ENCODE measurements at regions not wholly inside any gene's neighbourhood (a gene's known extent, or its start where the extent isn't known, plus 50 kb on each side); places are given as distances from the start of the nearest gene placed in this dataset.
"Not testable (repeated sequence)": the region's sequence is repeated elsewhere in the genome, so short reads cannot be mapped to it uniquely, and the experiment has no call there.

DNA sequence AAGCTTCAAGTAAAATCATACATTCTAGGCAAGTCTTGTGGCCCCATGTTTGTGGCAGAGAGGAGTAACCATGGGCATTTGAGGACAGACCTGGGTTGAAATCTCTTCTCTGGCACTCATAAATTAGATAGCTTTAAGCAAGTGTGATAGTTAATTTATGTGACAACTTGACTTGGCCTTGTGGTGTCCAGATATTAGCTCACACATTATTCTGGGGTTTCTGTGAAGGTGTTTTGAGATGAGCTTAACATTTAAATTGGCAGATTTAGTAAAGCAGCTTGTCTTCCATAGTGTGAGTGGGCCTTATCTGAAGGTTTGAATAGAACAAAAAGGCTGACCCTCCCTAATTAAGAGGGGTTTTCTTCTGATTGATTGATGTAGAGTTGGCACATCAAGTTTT is 161.4 kb upstream of the SPRY2 start:
- DNase-seq: no peak

DNA sequence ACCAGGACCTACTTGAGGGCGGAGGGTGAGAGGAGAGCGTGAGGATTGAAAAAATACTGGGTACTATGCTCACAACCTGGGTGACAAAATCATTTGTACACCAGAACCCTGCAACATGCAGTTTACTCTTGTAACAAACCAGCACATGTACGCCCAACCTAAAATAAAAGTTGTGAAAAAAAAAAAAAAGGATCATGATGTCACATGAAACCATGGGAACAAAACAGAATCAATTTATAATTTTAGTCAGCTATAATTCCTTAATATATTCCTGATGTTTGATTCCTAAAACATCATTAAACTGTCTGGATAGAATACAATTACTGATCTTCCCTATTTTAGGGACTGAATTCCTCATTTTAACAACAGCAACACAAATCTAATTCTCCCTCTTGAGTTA is 160.6 kb upstream of the SPRY2 start:
- no peak for DNase-seq

GRCh38 chr13:80499536-80500290 is 158.8 kb upstream of the SPRY2 start:
- DNase-seq: no peak

- DNase-seq: no peak
Measured at GRCh38 chr13:80498433-80498832, 157.5 kb upstream of the SPRY2 start.

DNA sequence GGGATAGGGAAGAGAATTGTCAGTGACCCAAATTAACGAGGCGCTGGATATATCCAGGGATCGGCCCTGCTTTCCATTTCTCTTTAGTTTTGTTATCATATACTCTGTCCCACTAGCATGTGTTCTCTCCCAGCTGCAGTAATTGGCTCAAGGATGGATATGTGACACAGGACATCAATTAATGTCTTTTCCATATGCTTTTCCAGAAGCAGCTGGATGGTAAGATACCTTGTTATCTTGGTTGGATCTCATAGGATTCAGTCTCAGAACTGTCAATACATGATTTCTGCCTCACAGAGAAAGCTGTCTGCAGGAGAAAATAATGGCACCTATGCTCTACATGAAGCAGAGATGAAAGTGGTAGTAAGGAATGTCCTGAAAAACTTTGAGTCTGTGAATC is 157.1 kb upstream of the SPRY2 start:
- DNase-seq: no peak

GRCh38 chr13:80497439-80497838 is 156.5 kb upstream of the SPRY2 start:
- DNase-seq: no peak

DNA sequence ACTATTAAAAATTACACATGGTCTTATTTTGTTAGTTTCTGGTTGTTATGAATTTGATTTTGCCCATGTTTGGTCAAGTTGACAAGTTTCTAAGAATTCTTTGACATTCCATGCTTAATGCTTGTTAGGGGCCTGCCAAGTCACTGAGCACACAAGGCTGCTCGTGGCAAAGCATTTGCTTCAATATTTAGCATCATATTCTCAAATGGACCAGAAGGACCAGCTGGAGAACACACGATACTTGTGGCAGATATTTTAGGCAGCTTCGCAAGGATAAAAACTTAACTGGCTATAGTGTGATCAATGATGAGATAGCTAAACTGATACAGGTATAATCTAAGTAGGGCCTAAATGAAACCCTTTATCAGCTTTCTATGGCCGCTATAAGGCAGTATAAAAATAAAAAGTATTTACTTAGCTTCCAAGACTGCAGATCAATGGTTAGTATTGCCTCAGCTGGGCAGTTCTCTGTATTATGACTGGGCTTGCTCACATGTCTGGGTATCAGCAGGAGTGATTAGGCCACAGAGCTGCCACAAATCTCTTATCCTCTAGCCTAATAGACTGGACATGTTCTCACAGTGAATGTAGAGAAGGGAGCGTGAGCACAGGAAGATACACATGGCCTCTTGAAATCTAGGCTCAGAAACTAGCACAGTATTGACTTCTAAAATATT is 155.9 kb upstream of the SPRY2 start:
- no peak for DNase-seq

DNA sequence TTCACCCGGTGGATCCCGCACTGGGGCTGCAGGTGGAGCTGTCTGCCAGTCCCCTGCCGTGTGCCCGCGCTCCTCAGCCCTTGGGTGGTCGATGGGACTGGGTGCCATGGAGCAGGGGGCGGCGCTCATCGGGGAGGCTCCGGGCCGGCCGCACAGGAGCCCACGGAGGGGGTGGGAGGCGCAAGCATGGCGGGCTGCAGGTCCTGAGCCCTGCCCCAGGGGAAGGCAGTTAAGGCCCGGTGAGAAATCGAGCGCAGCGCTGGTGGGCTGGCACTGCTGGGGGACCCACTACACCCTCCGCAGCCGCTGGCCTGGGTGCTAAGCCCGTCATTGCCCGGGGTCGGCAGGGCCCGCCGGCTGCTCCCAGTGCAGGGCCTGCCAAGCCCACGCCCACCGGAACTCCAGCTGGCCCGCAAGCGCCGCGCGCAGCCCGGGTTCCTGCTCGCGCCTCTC is 149.6 kb upstream of the SPRY2 start:
- not testable (repeated sequence) for DNase-seq

GRCh38 chr13:80486402-80486801 is 145.5 kb upstream of the SPRY2 start:
- no peak for DNase-seq

GRCh38 chr13:80483157-80483556 is 142.2 kb upstream of the SPRY2 start:
- DNase-seq: no peak

DNA sequence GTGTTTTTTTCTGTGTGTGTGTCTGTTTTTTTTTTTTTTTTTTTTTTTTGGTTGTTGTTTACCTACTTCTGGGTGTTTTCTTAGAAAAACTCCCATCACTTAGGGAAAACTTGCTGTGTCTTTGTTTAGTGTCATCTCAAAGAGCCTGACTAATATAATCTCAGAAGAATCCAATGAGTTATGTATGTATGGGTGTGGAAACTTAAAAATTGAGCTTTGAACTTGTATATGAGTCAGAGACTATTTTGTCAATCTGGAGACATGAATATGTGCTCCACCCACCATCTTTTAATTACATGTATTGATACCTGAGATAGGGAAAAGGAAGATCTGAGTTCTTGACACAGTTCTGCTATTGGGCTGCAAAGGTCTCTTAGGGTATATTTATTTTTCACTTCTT is 140.7 kb upstream of the SPRY2 start:
- DNase-seq: no peak

DNA sequence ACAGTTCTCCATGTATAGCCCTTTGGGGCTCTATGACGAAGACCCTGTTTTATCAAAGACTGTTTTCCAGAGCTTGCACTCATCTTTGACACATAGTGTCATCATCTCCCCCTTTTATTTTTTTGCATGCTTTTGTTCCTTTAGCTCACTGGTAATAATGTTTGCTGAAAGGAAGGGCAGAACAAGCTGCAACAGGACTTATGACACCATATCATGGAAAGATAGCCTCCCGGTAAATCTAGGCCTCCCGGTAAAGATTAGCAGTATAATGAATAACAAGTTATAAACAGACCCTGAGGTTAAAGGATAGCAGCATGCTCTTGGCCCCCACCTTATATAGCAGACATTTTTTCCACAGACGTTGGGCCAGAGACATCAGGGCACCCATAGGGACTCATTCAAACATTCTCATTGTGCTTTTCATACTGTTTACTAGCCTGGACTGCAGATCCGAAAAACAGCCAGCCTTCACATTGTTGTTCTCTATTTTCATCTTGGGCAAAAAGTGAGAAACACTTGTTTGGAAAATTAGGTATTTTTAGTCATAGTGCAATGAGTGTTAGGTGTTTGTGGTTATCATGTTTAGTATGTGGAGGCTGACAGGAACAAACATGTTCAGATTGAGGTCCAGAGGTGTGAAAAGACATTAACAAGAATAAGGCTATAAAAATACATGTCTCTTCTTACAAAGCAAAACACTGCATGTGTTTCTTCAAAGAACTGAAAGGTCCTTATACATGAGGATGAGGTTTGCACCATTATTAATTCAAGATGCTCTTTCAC is 136.9 kb upstream of the SPRY2 start:
- DNase-seq: no peak

DNA sequence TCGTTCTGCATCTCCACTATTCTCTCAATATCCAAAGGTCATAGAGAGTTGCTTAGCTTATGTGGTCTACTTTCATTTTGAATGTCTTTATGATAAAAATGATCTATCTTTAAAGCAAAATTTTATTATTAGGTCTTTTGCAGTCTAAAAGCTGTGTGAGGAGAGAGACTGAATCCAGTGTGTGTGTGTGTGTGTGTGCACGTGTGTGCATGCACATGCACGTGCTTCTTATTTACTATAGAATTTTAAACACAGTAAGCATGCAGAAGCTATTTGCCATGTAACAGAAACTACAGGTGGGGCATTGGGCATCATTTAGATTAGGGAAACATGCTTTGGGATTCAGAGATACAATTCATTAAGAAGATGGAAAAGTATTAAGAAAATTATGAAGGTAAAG is 136.0 kb upstream of the SPRY2 start:
- no peak for DNase-seq

DNA sequence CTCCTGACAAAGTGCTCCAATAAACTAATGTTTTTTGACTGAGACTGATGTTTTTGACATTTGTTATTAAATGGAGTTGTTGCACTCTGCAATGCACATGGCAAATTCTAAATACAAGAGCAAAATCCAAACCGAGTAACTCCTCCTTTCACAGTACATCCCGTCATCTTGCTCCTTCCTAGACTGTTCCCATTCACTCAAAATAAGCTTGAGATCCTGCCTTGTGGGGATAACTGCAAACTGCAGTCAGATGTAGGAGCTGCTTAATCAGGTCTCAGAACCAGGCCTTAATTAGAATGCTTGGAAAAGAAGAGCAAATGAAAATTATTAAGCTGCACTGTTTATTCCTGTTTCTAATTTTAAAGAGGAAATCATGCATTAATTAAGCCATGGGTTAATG is 134.8 kb upstream of the SPRY2 start:
- no peak for DNase-seq

- no peak for DNase-seq
Measured at GRCh38 chr13:80473695-80474094, 132.8 kb upstream of the SPRY2 start.

GRCh38 chr13:80469853-80470381 is 129.0 kb upstream of the SPRY2 start:
- DNase-seq: no peak

DNA sequence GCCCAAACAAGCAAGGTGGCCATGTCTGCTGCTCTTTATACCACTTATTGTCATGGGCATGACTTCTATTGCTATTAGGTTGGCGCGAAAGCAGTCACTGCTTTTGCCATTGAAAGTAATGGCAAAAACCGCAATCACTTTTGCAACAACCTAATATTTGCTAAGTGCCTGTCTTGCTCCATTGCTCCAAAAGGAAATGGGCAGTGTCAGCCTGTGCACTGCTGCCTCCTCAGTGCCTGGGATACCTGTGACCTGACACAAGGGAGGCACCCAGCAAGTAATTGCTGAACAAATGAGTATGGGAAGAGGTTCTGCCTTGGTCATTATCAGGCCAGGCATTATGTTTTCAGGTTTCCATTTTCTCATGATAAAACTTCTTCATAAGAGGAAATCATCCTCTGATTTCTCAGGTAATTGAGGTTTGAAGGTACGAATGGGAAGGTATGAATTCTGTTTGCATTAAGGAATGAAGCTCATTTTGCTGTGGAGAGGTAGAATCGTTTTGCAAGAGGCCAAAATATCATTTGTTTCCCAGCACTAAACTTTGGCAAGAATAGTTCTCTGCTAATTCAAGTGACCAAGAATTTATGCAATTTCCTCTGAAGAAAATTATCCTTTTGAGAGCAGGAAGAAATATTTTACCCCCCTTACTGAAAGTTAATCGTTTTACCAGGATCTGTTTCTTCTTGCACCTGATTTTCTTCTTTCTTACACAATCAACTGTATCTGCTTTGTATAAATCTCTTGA is 128.4 kb upstream of the SPRY2 start:
- no peak for DNase-seq

DNA sequence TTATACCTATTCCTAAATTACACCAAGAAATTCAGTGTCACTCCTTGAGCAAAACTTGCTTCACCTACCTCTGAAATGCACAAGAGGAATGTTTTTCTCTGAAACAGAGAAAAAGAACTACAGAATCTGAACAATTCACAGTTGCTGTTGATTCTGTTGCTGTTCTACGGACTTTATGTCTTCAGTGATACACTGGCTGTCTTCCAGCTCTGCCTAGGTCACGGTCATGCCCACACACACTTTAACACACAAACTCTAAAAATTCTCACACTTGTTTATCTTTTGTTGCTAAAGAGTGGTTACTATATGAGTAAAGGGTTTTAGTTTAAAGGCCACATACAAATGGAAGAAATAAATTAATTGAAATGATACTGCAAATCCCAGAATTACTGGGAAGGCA is 124.4 kb upstream of the SPRY2 start:
- no peak for DNase-seq

GRCh38 chr13:80463673-80464352 is 122.9 kb upstream of the SPRY2 start:
- DNase-seq: no peak

DNA sequence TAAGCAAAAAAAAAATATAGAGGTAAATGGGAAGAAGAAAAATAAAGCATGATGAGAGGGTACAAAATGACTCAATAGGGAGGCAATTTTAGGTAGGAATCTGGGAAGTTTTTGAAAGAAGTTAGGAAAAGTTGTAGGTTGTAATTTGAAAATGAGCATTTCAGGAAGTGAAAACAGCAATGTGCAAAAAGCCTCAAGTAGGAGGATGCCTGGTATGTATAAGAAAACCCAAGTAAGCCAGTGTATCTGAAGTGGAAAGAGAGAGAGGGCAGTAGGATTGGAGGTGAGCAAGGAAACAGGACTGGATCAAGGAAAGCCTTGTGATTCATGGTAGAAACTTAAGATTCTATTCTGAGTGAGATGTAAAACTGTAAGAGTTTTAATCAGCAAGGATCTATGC is 121.6 kb upstream of the SPRY2 start:
- DNase-seq: no peak

GRCh38 chr13:80462037-80462436 is 121.1 kb upstream of the SPRY2 start:
- DNase-seq: no peak

DNA sequence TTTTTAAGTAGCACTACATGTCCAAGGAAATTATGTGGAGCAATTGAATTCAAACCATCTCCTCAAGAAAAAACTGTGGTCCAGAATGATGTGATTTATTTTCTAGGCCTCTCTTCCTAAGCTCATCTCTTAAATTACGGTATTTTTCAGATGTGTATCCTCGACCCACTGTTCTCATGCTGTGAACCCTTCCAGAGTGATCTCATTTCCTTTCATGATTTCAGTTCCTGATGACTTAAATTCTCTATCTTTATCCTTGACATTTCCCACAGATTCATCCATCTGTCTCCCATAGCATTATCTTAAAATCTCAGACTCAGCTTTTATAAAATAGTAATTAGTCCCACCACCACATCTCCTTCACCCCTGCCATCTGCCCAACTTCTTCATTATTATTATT is 117.6 kb upstream of the SPRY2 start:
- DNase-seq: no peak

All from retina (tissue), 1 donor.